ENCODE measurements at regions not wholly inside any gene's neighbourhood (a gene's known extent, or its start where the extent isn't known, plus 50 kb on each side); places are given as distances from the start of the nearest gene placed in this dataset.

DNA sequence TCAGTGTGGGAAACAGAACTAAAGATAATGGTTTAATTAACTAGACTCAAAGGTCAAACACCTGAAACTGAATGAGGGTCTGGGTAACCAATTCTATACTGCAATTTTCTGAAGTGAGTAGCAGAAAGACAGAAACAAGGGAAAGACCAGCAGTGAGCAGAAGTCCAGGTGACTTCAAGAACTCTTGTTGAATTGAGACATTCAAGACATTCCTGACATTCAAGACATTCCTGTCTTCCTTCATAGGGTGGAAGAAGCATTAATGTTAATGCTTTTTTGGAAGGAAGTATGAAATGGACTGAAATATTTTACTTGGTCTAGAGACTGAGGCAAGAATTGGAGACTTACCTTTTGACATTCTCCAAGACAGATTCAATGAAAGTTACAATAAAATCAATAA is 529.9 kb upstream of the MMS22L start:
- TF ChIP-seq, protein P1, sequence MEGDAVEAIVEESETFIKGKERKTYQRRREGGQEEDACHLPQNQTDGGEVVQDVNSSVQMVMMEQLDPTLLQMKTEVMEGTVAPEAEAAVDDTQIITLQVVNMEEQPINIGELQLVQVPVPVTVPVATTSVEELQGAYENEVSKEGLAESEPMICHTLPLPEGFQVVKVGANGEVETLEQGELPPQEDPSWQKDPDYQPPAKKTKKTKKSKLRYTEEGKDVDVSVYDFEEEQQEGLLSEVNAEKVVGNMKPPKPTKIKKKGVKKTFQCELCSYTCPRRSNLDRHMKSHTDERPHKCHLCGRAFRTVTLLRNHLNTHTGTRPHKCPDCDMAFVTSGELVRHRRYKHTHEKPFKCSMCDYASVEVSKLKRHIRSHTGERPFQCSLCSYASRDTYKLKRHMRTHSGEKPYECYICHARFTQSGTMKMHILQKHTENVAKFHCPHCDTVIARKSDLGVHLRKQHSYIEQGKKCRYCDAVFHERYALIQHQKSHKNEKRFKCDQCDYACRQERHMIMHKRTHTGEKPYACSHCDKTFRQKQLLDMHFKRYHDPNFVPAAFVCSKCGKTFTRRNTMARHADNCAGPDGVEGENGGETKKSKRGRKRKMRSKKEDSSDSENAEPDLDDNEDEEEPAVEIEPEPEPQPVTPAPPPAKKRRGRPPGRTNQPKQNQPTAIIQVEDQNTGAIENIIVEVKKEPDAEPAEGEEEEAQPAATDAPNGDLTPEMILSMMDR (IDR thresholded peaks at IDR 0.05; ENCODE audit: low read length), result no peak
- TF ChIP-seq EZH2 (optimal IDR thresholded peaks at IDR 0.05; ENCODE audit: low read depth, low read length), result no peak

Data from MM.1S (cell line).